HEK293 (cell line): ENCODE measurements at regions not wholly inside any gene's neighbourhood (a gene's known extent, or its start where the extent isn't known, plus 50 kb on each side); places are given as distances from the start of the nearest gene placed in this dataset.
"Not testable (repeated sequence)": the region's sequence is repeated elsewhere in the genome, so short reads cannot be mapped to it uniquely, and the experiment has no call there.

Experiments used
- CTCF ChIA-PET: fragments of 350-600 bp; formaldehyde crosslinking; extraction: SDS; loops from one replicate; lab custom pipeline; 2021; ENCODE audit warnings: antibody characterized with exemption; lab: Yijun Ruan, JAX
- POLR2A ChIA-PET: fragments of 300-600 bp; formaldehyde crosslinking; extraction: SDS; loops from one replicate; lab custom pipeline; 2020; ENCODE audit warnings: antibody characterized with exemption, inconsistent platforms; lab: Yijun Ruan, JAX
- H3K27ac ChIP-seq: fragments of 200-500 bp; sonication (Bioruptor generic); 2 replicates; pipeline ENCODE4 v1.5.1; 2014; ENCODE audit warnings: low read depth, low read length, control low read depth, inconsistent platforms; ENCODE audit errors: extremely low read depth
- H3K36me3 ChIP-seq, 2 experiments: fragments of 200-500 bp in 1 of 2; sonication (Bioruptor generic) in 1 of 2; 1 replicate in 1 of 2; 2 replicates in 1 of 2; pipeline ENCODE4 v1.5.1; 2014 to 2017; ENCODE audit warnings: inconsistent platforms in 2 of 2, low read length in 2 of 2; ENCODE audit not compliant: control insufficient read depth in 2 of 2, insufficient read depth in 1 of 2
- H3K4me1 ChIP-seq: fragments of 200-500 bp; sonication (Bioruptor generic); 2 replicates; pipeline ENCODE4 v1.5.1; 2014; ENCODE audit warnings: mild to moderate bottlenecking, low read length, inconsistent platforms; ENCODE audit not compliant: control insufficient read depth, insufficient read depth
- H3K4me3 ChIP-seq: 2 replicates; pipeline ENCODE4 v1.5.1; 2011; ENCODE audit warnings: low read depth, mild to moderate bottlenecking, control low read depth, low read length, moderate library complexity
- H3K9me3 ChIP-seq: fragments of 200-500 bp; sonication (Bioruptor generic); 2 replicates; pipeline ENCODE4 v1.5.1; 2014; ENCODE audit warnings: low read depth, low read length, inconsistent platforms; ENCODE audit not compliant: control insufficient read depth, insufficient read depth
- FEZF1 ChIP-seq: fragments of 450-650 bp; formaldehyde crosslinking; IDR thresholded peaks from 2 replicates; pipeline ENCODE4 v1.5.1; 2016; ENCODE audit warnings: missing biosample characterization, missing genetic modification characterization
- GLI2 ChIP-seq: fragments of 450-650 bp; formaldehyde crosslinking; IDR thresholded peaks from 2 replicates; pipeline ENCODE4; 2017; ENCODE audit warnings: missing biosample characterization, missing genetic modification characterization, low read depth, borderline replicate concordance
- GLIS2 ChIP-seq: fragments of 450-650 bp; formaldehyde crosslinking; IDR thresholded peaks from 2 replicates; pipeline ENCODE4 v1.5.1; 2016; ENCODE audit warnings: missing biosample characterization, missing genetic modification characterization
- SCRT1 ChIP-seq: fragments of 450-650 bp; formaldehyde crosslinking; IDR thresholded peaks from 2 replicates; pipeline ENCODE4 v1.5.1; 2016; ENCODE audit warnings: missing biosample characterization, missing genetic modification characterization, borderline replicate concordance
- TCF7L2 ChIP-seq: IDR thresholded peaks from 2 replicates; pipeline ENCODE4 v1.6.1; 2011; ENCODE audit warnings: low read depth, mild to moderate bottlenecking, inconsistent platforms, low read length, moderate library complexity, borderline replicate concordance
- ZBTB1 ChIP-seq: fragments of 450-650 bp; formaldehyde crosslinking; IDR thresholded peaks from 2 replicates; pipeline ENCODE4 v1.5.1; 2016; ENCODE audit warnings: missing biosample characterization, missing genetic modification characterization
- ZFP69B ChIP-seq: fragments of 450-650 bp; formaldehyde crosslinking; IDR thresholded peaks from 2 replicates; pipeline ENCODE4 v1.5.1; 2016; ENCODE audit warnings: missing biosample characterization, missing genetic modification characterization
- ZNF132 ChIP-seq: fragments of 450-650 bp; formaldehyde crosslinking; IDR thresholded peaks from 2 replicates; pipeline ENCODE4 v1.5.1; 2017; ENCODE audit warnings: missing biosample characterization, missing genetic modification characterization, borderline replicate concordance
- ZNF146 ChIP-seq: fragments of 450-650 bp; formaldehyde crosslinking; IDR thresholded peaks from 2 replicates; pipeline ENCODE4 v1.5.1; 2016; ENCODE audit warnings: missing biosample characterization, missing genetic modification characterization
- ZNF157 ChIP-seq: fragments of 450-650 bp; formaldehyde crosslinking; IDR thresholded peaks from 2 replicates; pipeline ENCODE4 v1.5.1; 2016; ENCODE audit warnings: missing biosample characterization, missing genetic modification characterization
- ZNF16 ChIP-seq: fragments of 450-650 bp; formaldehyde crosslinking; IDR thresholded peaks from 2 replicates; pipeline ENCODE4 v1.5.1; 2016; ENCODE audit warnings: low read depth, missing biosample characterization, missing genetic modification characterization
- ZNF211 ChIP-seq: fragments of 450-650 bp; formaldehyde crosslinking; IDR thresholded peaks from 2 replicates; pipeline ENCODE4 v1.5.1; 2016; ENCODE audit warnings: low read depth, missing biosample characterization, missing genetic modification characterization
- ZNF239 ChIP-seq: fragments of 450-650 bp; formaldehyde crosslinking; IDR thresholded peaks from 2 replicates; pipeline ENCODE4 v1.5.1; 2016; ENCODE audit warnings: missing biosample characterization, missing genetic modification characterization
- ZNF366 ChIP-seq: fragments of 450-650 bp; formaldehyde crosslinking; conservative IDR thresholded peaks from 2 replicates; pipeline ENCODE4 v1.5.1; 2016; ENCODE audit warnings: missing biosample characterization, missing genetic modification characterization
- ZNF391 ChIP-seq: fragments of 450-650 bp; formaldehyde crosslinking; IDR thresholded peaks from 2 replicates; pipeline ENCODE4 v1.5.1; 2016; ENCODE audit warnings: low read depth, missing biosample characterization, missing genetic modification characterization, borderline replicate concordance
- ZNF398 ChIP-seq: fragments of 450-650 bp; formaldehyde crosslinking; IDR thresholded peaks from 2 replicates; pipeline ENCODE4 v1.5.1; 2017; ENCODE audit warnings: missing biosample characterization, missing genetic modification characterization
- ZNF621 ChIP-seq: fragments of 450-650 bp; formaldehyde crosslinking; IDR thresholded peaks from 2 replicates; pipeline ENCODE4 v1.5.1; 2017; ENCODE audit warnings: missing biosample characterization, missing genetic modification characterization
- ZNF626 ChIP-seq: fragments of 450-650 bp; sonication (Bioruptor Pico); formaldehyde crosslinking; IDR thresholded peaks from 2 replicates; pipeline ENCODE4 v1.5.1; 2018; ENCODE audit warnings: missing biosample characterization, missing genetic modification characterization, inconsistent platforms
- ZNF707 ChIP-seq: fragments of 450-650 bp; formaldehyde crosslinking; IDR thresholded peaks from 2 replicates; pipeline ENCODE4 v1.5.1; 2016; ENCODE audit warnings: missing biosample characterization, missing genetic modification characterization
- ZXDB ChIP-seq: fragments of 450-650 bp; formaldehyde crosslinking; IDR thresholded peaks from 2 replicates; pipeline ENCODE4 v1.5.1; 2016; ENCODE audit warnings: missing biosample characterization, missing genetic modification characterization

- Histone ChIP-seq H3K27ac (no peak overlapping the region), H3K36me3 (no peaks in the 10 kb centered on the region), H3K9me3 (no peaks in the 10 kb centered on the region), H3K4me3 (no peak overlapping the region), H3K4me1 (no peaks in the 10 kb centered on the region)
- ChIA-PET CTCF (interaction anchor here (1.0 kb wide), 1 partner anchor 8 kb away, joined by 3 read pairs; no protein-coding TSS in a partner anchor), POLR2A (no interaction called here)
- TF ChIP-seq ZNF16 (tag by site-specific recombination) (no peak), FEZF1 (tag by site-specific recombination) (no peak), ZNF211 (tag by site-specific recombination) (no peak), ZBTB1 (tag by site-specific recombination) (no peak), ZNF132 (tag by site-specific recombination) (no peak), ZNF157 (tag by site-specific recombination) (no peak), SCRT1 (no peak), GLIS2 (tag by site-specific recombination) (no peak), ZXDB (no peak), ZNF398 (tag by site-specific recombination) (no peak), ZNF391 (tag by site-specific recombination) (no peak), ZFP69B (tag by site-specific recombination) (no peak), ZNF621 (tag by site-specific recombination) (no peak), ZNF239 (tag by site-specific recombination) (no peak), ZNF707 (tag by site-specific recombination) (no peak)
Observed at GRCh38 chr2:90077948-90078347, 1386.5 kb downstream of the RPIA start.

DNA sequence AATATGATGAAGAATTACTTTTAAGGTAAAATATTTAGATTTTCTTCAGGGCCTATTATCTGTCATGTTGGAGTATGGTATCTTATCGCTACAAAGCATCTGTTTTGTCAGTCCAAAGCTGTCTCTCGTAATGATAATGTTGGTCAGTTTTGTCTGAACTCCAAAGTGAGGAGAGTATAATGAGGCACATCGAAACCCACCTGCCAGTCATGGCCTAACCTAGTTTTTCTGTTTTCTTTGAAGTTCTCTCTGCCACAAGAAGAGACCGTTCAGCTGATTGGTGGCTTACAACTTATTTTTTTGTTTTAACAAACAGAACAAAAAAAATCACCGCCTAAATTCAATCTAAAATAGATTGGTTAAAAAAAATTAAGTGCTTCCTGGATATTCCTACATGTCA lies 1387.9 kb downstream of the RPIA start:
- Histone ChIP-seq H3K4me1 (no peaks in the 10 kb centered on the region), H3K9me3 (no peaks in the 10 kb centered on the region), H3K36me3 (no peaks in the 10 kb centered on the region), H3K4me3 (no peak overlapping the region), H3K27ac (no peak overlapping the region)
- TF ChIP-seq ZNF146 (tag by site-specific recombination) = no peak
- TF ChIP-seq ZNF366 = no peak
- no peak for TF ChIP-seq TCF7L2
- no peak for TF ChIP-seq GLI2
- no peak for TF ChIP-seq ZNF626
- POLR2A ChIA-PET = no interaction called here
- CTCF ChIA-PET = no interaction called here

DNA sequence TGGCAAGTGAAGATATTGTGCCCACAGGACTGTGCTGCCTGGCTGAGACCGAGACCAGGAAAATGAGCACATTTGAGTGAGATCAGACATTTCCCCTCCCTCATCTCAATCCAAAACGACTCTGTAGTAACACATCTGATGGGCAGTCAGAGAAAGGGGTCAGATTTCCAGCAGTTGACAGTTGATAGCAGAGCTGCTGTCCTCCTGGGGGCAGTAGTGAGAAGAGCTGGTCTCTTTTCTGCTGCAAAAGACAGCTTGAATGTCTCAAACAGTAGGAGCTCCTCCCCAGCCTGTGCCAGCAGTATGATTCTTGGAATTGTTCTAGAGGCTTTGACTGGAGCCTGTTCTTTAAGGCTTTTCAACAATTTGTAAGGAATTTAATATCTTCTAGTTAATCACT lies 1396.3 kb downstream of the RPIA start:
- POLR2A ChIA-PET, H3K36me3 ChIP-seq, H3K4me3 ChIP-seq, H3K9me3 ChIP-seq, H3K4me1 ChIP-seq, H3K27ac ChIP-seq, CTCF ChIA-PET: not testable (repeated sequence)

DNA sequence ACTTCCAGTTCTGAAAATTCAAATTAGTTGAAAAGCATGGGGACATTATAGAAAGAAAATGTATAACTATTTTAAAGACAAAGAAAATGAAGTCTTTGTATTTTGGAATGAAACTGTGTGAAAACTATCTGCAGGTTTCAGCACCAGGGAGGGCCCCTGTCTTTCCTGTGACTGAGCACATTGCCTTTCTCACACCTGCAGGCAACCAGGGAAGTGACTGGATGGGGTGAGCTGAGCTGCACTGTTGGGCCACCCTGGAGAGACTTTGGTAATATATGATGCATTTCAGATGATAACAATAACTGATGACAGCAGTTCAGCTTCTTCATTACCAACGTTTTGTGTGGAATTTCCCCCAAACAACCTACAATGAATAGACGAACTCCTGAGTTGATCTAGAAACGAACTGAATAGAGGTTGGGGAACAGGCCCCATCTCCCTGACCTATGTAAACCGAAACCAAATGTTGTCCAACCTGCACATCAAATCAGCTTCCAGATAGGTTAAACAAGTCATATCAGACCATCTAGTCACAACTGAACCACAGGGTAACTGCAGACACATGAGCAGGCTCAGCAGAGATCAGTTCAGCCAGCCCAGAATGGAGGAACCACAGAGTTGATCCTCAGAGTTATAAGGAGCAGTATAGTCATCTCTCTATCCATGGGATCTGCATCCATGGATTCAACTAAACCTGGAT lies 1402.2 kb downstream of the RPIA start:
- H3K4me3 ChIP-seq, CTCF ChIA-PET, POLR2A ChIA-PET, H3K27ac ChIP-seq, H3K36me3 ChIP-seq, H3K4me1 ChIP-seq, H3K9me3 ChIP-seq: not testable (repeated sequence)

DNA sequence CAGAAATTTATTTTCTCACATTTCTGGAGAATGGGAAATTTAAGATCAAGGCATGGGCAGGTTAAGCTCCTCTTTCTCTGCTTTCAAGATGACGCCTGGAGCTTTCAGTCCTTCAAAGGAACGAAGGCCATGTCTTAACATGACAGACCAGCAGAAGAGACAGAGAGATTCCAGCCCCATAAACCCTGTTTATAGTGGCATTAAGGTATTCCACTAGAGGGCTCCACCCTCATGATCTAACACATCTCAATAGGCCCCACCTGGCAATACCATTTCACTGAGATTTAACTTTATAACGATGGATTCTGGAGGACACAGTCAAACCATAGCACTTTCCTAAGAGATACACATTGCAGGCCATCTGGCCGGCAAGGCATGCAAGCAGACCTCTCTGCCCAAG lies 1406.1 kb downstream of the RPIA start:
- H3K9me3 ChIP-seq, H3K27ac ChIP-seq, H3K4me3 ChIP-seq, H3K4me1 ChIP-seq, POLR2A ChIA-PET, CTCF ChIA-PET, H3K36me3 ChIP-seq: not testable (repeated sequence)

GRCh38 chr2:90105142-90105541 lies 1413.7 kb downstream of the RPIA start:
- H3K9me3 ChIP-seq, H3K36me3 ChIP-seq, CTCF ChIA-PET, POLR2A ChIA-PET, H3K27ac ChIP-seq, H3K4me3 ChIP-seq, H3K4me1 ChIP-seq: not testable (repeated sequence)
